Endodermal cell (in vitro differentiated cells): ENCODE measurements at regions not wholly inside any gene's neighbourhood (a gene's known extent, or its start where the extent isn't known, plus 50 kb on each side); places are given as distances from the start of the nearest gene placed in this dataset.

ENCODE experiments used
- DNase-seq: peaks from one replicate; pipeline ENCODE4 v3.0.0-alpha.2; 2017
- H3K27ac ChIP-seq: 2 replicates; pipeline ENCODE4 v1.5.1; 2013; ENCODE audit warnings: mild to moderate bottlenecking, low read depth, low read length, moderate library complexity
- H3K27me3 ChIP-seq: 2 replicates; pipeline ENCODE4 v1.6.1; 2013; ENCODE audit warnings: mild to moderate bottlenecking, low read length, moderate library complexity; ENCODE audit not compliant: insufficient read depth, control insufficient read depth, poor library complexity, severe bottlenecking
- H3K36me3 ChIP-seq: 2 replicates; pipeline ENCODE4 v1.7.0; 2013; ENCODE audit warnings: mild to moderate bottlenecking, low read length, moderate library complexity; ENCODE audit not compliant: control insufficient read depth, insufficient read depth
- H3K4me1 ChIP-seq: one replicate; pipeline ENCODE4 v1.7.0; 2013; ENCODE audit warnings: low read length; ENCODE audit not compliant: control insufficient read depth, insufficient read depth
- H3K4me3 ChIP-seq: 2 replicates; pipeline ENCODE4 v1.5.1; 2013; ENCODE audit warnings: mild to moderate bottlenecking, low read length, moderate library complexity
- H3K9ac ChIP-seq: 2 replicates; pipeline ENCODE4 v1.6.1; 2013; ENCODE audit warnings: mild to moderate bottlenecking, low read length, moderate library complexity; ENCODE audit not compliant: poor library complexity, severe bottlenecking; ENCODE audit errors: extremely low read depth
- H3K9me3 ChIP-seq: 2 replicates; pipeline ENCODE4 v1.6.1; 2013; ENCODE audit warnings: mild to moderate bottlenecking, low read length, moderate library complexity; ENCODE audit not compliant: control insufficient read depth
- H3K27ac Mint-ChIP-seq: 2 replicates; pipeline ENCODE4 v1.8.0; 2020; ENCODE audit warnings: mixed read lengths
- H3K27me3 Mint-ChIP-seq: 2 replicates; pipeline ENCODE4 v1.8.0; 2021; ENCODE audit warnings: mild to moderate bottlenecking, mixed read lengths; ENCODE audit not compliant: insufficient read depth
- H3K36me3 Mint-ChIP-seq: 2 replicates; pipeline ENCODE4 v1.8.0; 2020; ENCODE audit warnings: low read depth, mixed read lengths
- H3K4me1 Mint-ChIP-seq: 2 replicates; pipeline ENCODE4 v1.8.0; 2020; ENCODE audit warnings: mixed read lengths
- H3K4me3 Mint-ChIP-seq: 2 replicates; pipeline ENCODE4 v1.8.0; 2020; ENCODE audit warnings: mild to moderate bottlenecking, moderate library complexity, mixed read lengths
- H3K9me3 Mint-ChIP-seq: 2 replicates; pipeline ENCODE4 v1.8.0; 2020; ENCODE audit warnings: mild to moderate bottlenecking, mixed read lengths
- WGBS, 2 experiments: methylation state at CpG; one replicate each; pipeline versions ENCODE4 v1.1.5 to v1.1.7; 2013; ENCODE audit warnings: missing lambda C conversion rate in 2 of 2, mixed read lengths in 1 of 2; ENCODE audit not compliant: insufficient coverage in 1 of 2, insufficient read length in 1 of 2; 5-methylcytosine and 5-hydroxymethylcytosine counted together
- TF ChIP-seq, protein P1 (sequence below): fragments of 200-600 bp; sonication (generic); conservative IDR thresholded peaks from 2 replicates; pipeline ENCODE4 v1.5.0; 2021; ENCODE audit warnings: antibody characterized with exemption, mild to moderate bottlenecking

DNA sequence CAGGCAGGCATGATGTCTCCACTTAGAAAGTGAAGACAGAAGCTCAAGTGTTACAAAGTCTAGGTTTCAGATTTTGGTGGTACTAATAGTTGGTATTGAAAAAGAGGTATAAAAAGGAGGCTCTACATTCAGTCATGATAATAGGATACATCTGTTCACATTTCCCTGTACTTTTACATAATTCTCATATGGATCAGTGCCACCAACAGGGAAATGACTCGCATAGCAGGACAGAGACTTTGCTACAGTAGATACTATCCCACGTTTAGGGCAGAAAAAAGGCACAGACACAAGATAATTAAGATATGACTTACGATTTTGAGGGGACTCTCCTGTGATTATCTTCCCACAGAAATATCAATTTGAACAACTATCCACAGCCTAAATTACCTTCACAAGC is 1062.9 kb upstream of the EPHA6 start:
- WGBS, 2 experiments, result 90 to 100% methylated on average over 2 to 3 of the region's 3 CpGs
- Histone ChIP-seq H3K36me3 (no peaks in the 10 kb centered on the region), H3K4me3 (no peak overlapping the region), H3K9ac (no peak overlapping the region), H3K27ac (no peak overlapping the region), H3K27me3 (no peaks in the 10 kb centered on the region), H3K9me3 (no peaks in the 10 kb centered on the region), H3K4me1 (no peaks in the 10 kb centered on the region)
- TF ChIP-seq, protein P1, sequence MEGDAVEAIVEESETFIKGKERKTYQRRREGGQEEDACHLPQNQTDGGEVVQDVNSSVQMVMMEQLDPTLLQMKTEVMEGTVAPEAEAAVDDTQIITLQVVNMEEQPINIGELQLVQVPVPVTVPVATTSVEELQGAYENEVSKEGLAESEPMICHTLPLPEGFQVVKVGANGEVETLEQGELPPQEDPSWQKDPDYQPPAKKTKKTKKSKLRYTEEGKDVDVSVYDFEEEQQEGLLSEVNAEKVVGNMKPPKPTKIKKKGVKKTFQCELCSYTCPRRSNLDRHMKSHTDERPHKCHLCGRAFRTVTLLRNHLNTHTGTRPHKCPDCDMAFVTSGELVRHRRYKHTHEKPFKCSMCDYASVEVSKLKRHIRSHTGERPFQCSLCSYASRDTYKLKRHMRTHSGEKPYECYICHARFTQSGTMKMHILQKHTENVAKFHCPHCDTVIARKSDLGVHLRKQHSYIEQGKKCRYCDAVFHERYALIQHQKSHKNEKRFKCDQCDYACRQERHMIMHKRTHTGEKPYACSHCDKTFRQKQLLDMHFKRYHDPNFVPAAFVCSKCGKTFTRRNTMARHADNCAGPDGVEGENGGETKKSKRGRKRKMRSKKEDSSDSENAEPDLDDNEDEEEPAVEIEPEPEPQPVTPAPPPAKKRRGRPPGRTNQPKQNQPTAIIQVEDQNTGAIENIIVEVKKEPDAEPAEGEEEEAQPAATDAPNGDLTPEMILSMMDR, result no peak
- Mint-ChIP-seq H3K9me3 (no peaks in the 10 kb centered on the region), H3K27ac (no peak overlapping the region), H3K27me3 (no peaks in the 10 kb centered on the region), H3K4me1 (no peaks in the 10 kb centered on the region), H3K4me3 (no peak overlapping the region), H3K36me3 (no peaks in the 10 kb centered on the region)
- no peak for DNase-seq

DNA sequence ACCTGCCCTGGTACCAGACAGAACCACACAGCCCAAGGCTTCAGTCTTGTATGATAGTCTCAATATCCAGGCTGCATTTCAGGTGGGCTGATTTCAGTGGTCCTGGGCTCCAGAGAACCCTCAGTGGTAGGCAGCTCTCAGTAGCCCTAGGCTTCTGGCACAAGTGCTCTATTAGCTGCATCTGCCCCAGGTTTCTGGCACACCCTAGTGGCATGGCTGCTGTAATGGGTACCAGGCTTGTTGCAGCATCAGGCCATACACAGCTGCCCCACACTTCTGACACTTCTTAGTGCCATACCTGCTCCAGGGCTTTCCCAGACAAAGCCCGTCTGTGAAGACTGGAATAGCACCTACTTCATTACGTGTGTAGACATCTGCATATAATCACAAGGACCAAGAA is 1062.2 kb upstream of the EPHA6 start:
- Histone ChIP-seq H3K27me3 (no peaks in the 10 kb centered on the region), H3K4me3 (no peak overlapping the region), H3K27ac (no peak overlapping the region), H3K9me3 (no peaks in the 10 kb centered on the region), H3K9ac (no peak overlapping the region), H3K4me1 (no peaks in the 10 kb centered on the region), H3K36me3 (no peaks in the 10 kb centered on the region)
- H3K36me3 Mint-ChIP-seq, result no peaks in the 10 kb centered on the region
- TF ChIP-seq, protein P1, result peak; percentile 53
- DNase-seq, result no peak
- H3K27ac Mint-ChIP-seq, result no peak overlapping the region
- H3K4me1 Mint-ChIP-seq, result no peaks in the 10 kb centered on the region
- H3K9me3 Mint-ChIP-seq, result no peaks in the 10 kb centered on the region
- H3K27me3 Mint-ChIP-seq, result no peaks in the 10 kb centered on the region
- no peak overlapping the region for H3K4me3 Mint-ChIP-seq
- 92% methylated on average over 2 of the region's 2 CpGs; no CpG with 5 or more reads in 1 of the 2 experiments for WGBS, 2 experiments

DNA sequence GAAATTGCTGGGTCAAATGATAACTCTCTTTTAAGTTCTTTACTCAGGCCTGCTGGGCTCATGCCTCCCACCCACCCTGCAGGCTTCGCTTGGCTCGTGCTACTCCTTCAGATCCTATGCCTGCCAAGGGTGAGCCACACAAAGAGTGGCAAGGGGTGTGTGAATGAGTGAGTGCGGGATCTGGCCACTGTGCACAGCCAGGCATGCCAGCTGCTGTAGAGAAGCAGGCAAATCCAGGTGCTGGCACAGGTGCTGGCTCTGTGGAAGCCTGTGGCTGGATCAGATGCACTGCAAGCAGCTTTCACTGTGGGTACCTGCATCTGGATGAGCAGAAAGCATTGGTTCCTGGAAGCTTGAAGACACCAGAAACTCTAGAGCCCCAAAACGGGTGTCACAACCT is 1055.7 kb upstream of the EPHA6 start:
- Histone ChIP-seq H3K9me3 (no peaks in the 10 kb centered on the region), H3K9ac (no peak overlapping the region), H3K27me3 (no peaks in the 10 kb centered on the region), H3K4me3 (no peak overlapping the region), H3K4me1 (no peaks in the 10 kb centered on the region), H3K36me3 (no peaks in the 10 kb centered on the region), H3K27ac (no peak overlapping the region)
- Mint-ChIP-seq H3K27me3 (no peaks in the 10 kb centered on the region), H3K36me3 (no peaks in the 10 kb centered on the region), H3K4me1 (no peaks in the 10 kb centered on the region), H3K9me3 (no peaks in the 10 kb centered on the region), H3K27ac (no peak overlapping the region), H3K4me3 (no peak overlapping the region)
- TF ChIP-seq, protein P1, result no peak
- no peak for DNase-seq
- WGBS, 2 experiments, result 89 to 100% methylated on average over 1 to 4 of the region's 4 CpGs
